HG02884 (cell line): ENCODE measurements at regions not wholly inside any gene's neighbourhood (a gene's known extent, or its start where the extent isn't known, plus 50 kb on each side); places are given as distances from the start of the nearest gene placed in this dataset.

Source experiments
- ATAC-seq: cut with Tn5 transposase; IDR thresholded peaks from one replicate; pipeline ENCODE4 v1.9.1; 2021; ENCODE audit warnings: mild to moderate bottlenecking, moderate library complexity; ENCODE audit not compliant: unreplicated experiment

GRCh38 chr9:82208741-82209450 is 220.3 kb downstream of the SPATA31D1 start:
- no peak for ATAC-seq

- no peak for ATAC-seq
These were observed 221.4 kb downstream of the SPATA31D1 start for GRCh38 chr9:82209797-82210470.

GRCh38 chr9:82212885-82213284 is 224.3 kb downstream of the SPATA31D1 start:
- no peak for ATAC-seq

- no peak for ATAC-seq
These were observed 227.9 kb downstream of the SPATA31D1 start for GRCh38 chr9:82216435-82216834.

- no peak for ATAC-seq
These were observed 234.9 kb downstream of the SPATA31D1 start for GRCh38 chr9:82223442-82223841.

- ATAC-seq, result no peak
These were observed 242.8 kb downstream of the SPATA31D1 start for GRCh38 chr9:82231411-82231810.

GRCh38 chr9:82234160-82234943 is 245.8 kb downstream of the SPATA31D1 start:
- no peak for ATAC-seq

- ATAC-seq, result no peak
These were observed 253.9 kb downstream of the SPATA31D1 start for GRCh38 chr9:82242285-82242963.

GRCh38 chr9:82247318-82247717 is 258.7 kb downstream of the SPATA31D1 start:
- ATAC-seq, result no peak

- ATAC-seq, result no peak
These were observed 263.5 kb downstream of the SPATA31D1 start for GRCh38 chr9:82252116-82252515.

GRCh38 chr9:82254646-82255367 is 266.2 kb downstream of the SPATA31D1 start:
- ATAC-seq, result peak; percentile 74

- no peak for ATAC-seq
These were observed 267.1 kb downstream of the SPATA31D1 start for GRCh38 chr9:82255481-82256176.

- ATAC-seq, result no peak
These were observed 272.1 kb downstream of the SPATA31D1 start for GRCh38 chr9:82260691-82261090.

GRCh38 chr9:82263619-82264018 is 275.0 kb downstream of the SPATA31D1 start:
- ATAC-seq, result no peak

- no peak for ATAC-seq
These were observed 282.6 kb downstream of the SPATA31D1 start for GRCh38 chr9:82271106-82271561.

GRCh38 chr9:82273121-82273520 is 284.5 kb downstream of the SPATA31D1 start:
- ATAC-seq, result no peak

GRCh38 chr9:82275258-82275927 is 286.8 kb downstream of the SPATA31D1 start:
- ATAC-seq, result no peak

- no peak for ATAC-seq
These were observed 292.5 kb downstream of the SPATA31D1 start for GRCh38 chr9:82281066-82281465.

GRCh38 chr9:82284758-82285157 is 296.2 kb downstream of the SPATA31D1 start:
- ATAC-seq, result no peak
